22Rv1 (cell line): ENCODE measurements at regions not wholly inside any gene's neighbourhood (a gene's known extent, or its start where the extent isn't known, plus 50 kb on each side); places are given as distances from the start of the nearest gene placed in this dataset.

Experiments
- H3K27ac ChIP-seq: fragments of 450-650 bp; 2 replicates; pipeline ENCODE4 v1.5.1; 2017
- CTCF ChIP-seq: fragments of 450-650 bp; IDR thresholded peaks from 2 replicates; pipeline ENCODE4 v1.5.1; 2017; ENCODE audit warnings: mild to moderate bottlenecking
- ZFX ChIP-seq: fragments of 450-650 bp; IDR thresholded peaks from 2 replicates; pipeline ENCODE4 v1.6.1; 2017; ENCODE audit warnings: antibody characterized with exemption, borderline replicate concordance

- H3K27ac ChIP-seq = no peak overlapping the region
- TF ChIP-seq ZFX = no peak
- no peak for TF ChIP-seq CTCF
Observed at GRCh38 chr20:51189814-51190782, 167.2 kb upstream of the KCNG1 start.

- TF ChIP-seq ZFX = no peak
- no peak for TF ChIP-seq CTCF
- no peak overlapping the region for H3K27ac ChIP-seq
Observed at GRCh38 chr20:51188941-51189340, 166.0 kb upstream of the KCNG1 start.

GRCh38 chr20:51187261-51187660 is 164.4 kb upstream of the KCNG1 start:
- no peak overlapping the region for H3K27ac ChIP-seq
- no peak for TF ChIP-seq ZFX
- TF ChIP-seq CTCF = no peak

GRCh38 chr20:51185861-51186260 is 163.0 kb upstream of the KCNG1 start:
- H3K27ac ChIP-seq = no peak overlapping the region
- no peak for TF ChIP-seq ZFX

- TF ChIP-seq ZFX = no peak
- no peak for TF ChIP-seq CTCF
- H3K27ac ChIP-seq = no peak overlapping the region
Observed at GRCh38 chr20:51185277-51185676, 162.4 kb upstream of the KCNG1 start.

- no peak overlapping the region for H3K27ac ChIP-seq
- TF ChIP-seq CTCF (no peak), ZFX (no peak)
Observed at GRCh38 chr20:51184289-51184688, 161.4 kb upstream of the KCNG1 start.

GRCh38 chr20:51183451-51183850 is 160.5 kb upstream of the KCNG1 start:
- TF ChIP-seq ZFX = no peak
- TF ChIP-seq CTCF = no peak
- H3K27ac ChIP-seq = no peak overlapping the region
